OCI-LY7 (cell line): ENCODE measurements at regions not wholly inside any gene's neighbourhood (a gene's known extent, or its start where the extent isn't known, plus 50 kb on each side); places are given as distances from the start of the nearest gene placed in this dataset.
"Not testable (repeated sequence)": the region's sequence is repeated elsewhere in the genome, so short reads cannot be mapped to it uniquely, and the experiment has no call there.

Source experiments
- CTCF ChIP-seq: fragments of 200-600 bp; sonication (generic); conservative IDR thresholded peaks from 2 replicates; pipeline ENCODE4 v1.5.1; 2014; ENCODE audit warnings: mild to moderate bottlenecking, antibody characterized with exemption, low read length, moderate library complexity, mixed read lengths
- EZH2phosphoT487 ChIP-seq: fragments of 200-600 bp; sonication (generic); IDR thresholded peaks from 2 replicates; pipeline ENCODE4 v1.6.1; 2018; ENCODE audit warnings: low read depth, borderline replicate concordance, mild to moderate bottlenecking, mixed run types, antibody characterized with exemption, low read length, moderate library complexity, mixed read lengths

DNA sequence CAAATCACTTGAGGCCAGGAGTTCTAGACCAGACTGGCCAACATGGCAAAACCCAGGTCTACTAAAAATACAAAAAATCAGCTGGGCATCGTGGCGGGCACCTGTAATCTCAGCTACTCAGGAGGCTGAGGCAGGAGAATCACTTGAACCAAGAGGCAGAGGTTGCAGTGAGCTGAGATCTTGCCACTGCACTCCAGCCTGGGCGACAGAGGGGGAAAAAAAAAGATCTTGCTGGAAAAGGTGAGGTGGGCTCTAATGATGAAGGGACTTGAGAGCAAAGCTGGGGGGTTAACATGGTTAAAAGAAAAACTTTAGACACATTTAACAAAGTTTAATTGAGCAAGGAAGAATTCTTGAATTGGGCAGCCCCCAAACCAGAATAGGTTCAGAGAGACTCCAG is 121.8 kb downstream of the BANF2 start:
- not testable (repeated sequence) for TF ChIP-seq CTCF, EZH2phosphoT487
